Thoracic aorta (tissue), 2 donors: ENCODE measurements at regions not wholly inside any gene's neighbourhood (a gene's known extent, or its start where the extent isn't known, plus 50 kb on each side); places are given as distances from the start of the nearest gene placed in this dataset.

Experiments used
- ATAC-seq: fragments of 150-250 bp; one replicate; pipeline ENCODE4 v1.8.0; 2017; ENCODE audit warnings: low read depth; ENCODE audit not compliant: insufficient number of reproducible peaks, low FRiP score
- DNase-seq: peaks from one replicate; pipeline ENCODE4 v3.0.0-alpha.2; 2020; ENCODE audit warnings: low spot score
- H3K27ac ChIP-seq, 2 donors: fragments of 200-600 bp; sonication (generic); 1 replicate in 1 of 2; 2 replicates in 1 of 2; pipeline ENCODE4 v1.5.1; 2016; ENCODE audit warnings: mild to moderate bottlenecking in 2 of 2, moderate library complexity in 2 of 2
- H3K27me3 ChIP-seq: fragments of 200-600 bp; sonication (generic); replicated peaks from 2 replicates; pipeline ENCODE4 v1.6.0; 2016; ENCODE audit warnings: mild to moderate bottlenecking; ENCODE audit not compliant: insufficient read depth
- H3K36me3 ChIP-seq: fragments of 200-600 bp; sonication (generic); one replicate; pipeline ENCODE4 v1.5.1; 2016
- H3K4me1 ChIP-seq, 2 donors: fragments of 200-600 bp; sonication (generic); 1 replicate in 1 of 2; 2 replicates in 1 of 2; pipeline versions ENCODE4 v1.5.1 to v1.6.0; 2016; ENCODE audit warnings: low read depth in 2 of 2, mild to moderate bottlenecking in 1 of 2; ENCODE audit not compliant: control insufficient read depth in 1 of 2
- H3K4me3 ChIP-seq: fragments of 200-600 bp; sonication (generic); 2 replicates; pipeline ENCODE4 v1.5.1; 2016; ENCODE audit warnings: mild to moderate bottlenecking
- H3K9me3 ChIP-seq: fragments of 200-600 bp; sonication (generic); 2 replicates; pipeline ENCODE4 v1.5.1; 2016
- CTCF ChIP-seq: fragments of 200-600 bp; sonication (generic); IDR thresholded peaks from one replicate; pipeline ENCODE4 v1.5.1; 2019; ENCODE audit warnings: antibody characterized with exemption

GRCh38 chr4:119898211-119898610 is 168.4 kb downstream of the MAD2L1 start:
- no peaks in the 10 kb centered on the region for H3K36me3 ChIP-seq
- no peak overlapping the region for H3K27ac ChIP-seq
- H3K4me3 ChIP-seq = no peak overlapping the region
- no peak for TF ChIP-seq CTCF
- H3K4me1 ChIP-seq = no peaks in the 10 kb centered on the region
- DNase-seq (no peak), ATAC-seq (no peak)
- H3K27me3 ChIP-seq = no peaks in the 10 kb centered on the region
- H3K9me3 ChIP-seq = no peaks in the 10 kb centered on the region

GRCh38 chr4:119897260-119897659 is 169.4 kb downstream of the MAD2L1 start:
- Histone ChIP-seq H3K9me3 (no peaks in the 10 kb centered on the region), H3K4me3 (no peak overlapping the region), H3K4me1 (no peaks in the 10 kb centered on the region), H3K27me3 (no peaks in the 10 kb centered on the region), H3K36me3 (no peaks in the 10 kb centered on the region), H3K27ac (no peak overlapping the region)
- ATAC-seq = no peak
- no peak for DNase-seq
- no peak for TF ChIP-seq CTCF

- Histone ChIP-seq H3K27ac (no peak overlapping the region), H3K4me1 (no peaks in the 10 kb centered on the region), H3K27me3 (no peaks in the 10 kb centered on the region), H3K9me3 (no peaks in the 10 kb centered on the region), H3K4me3 (no peak overlapping the region), H3K36me3 (no peaks in the 10 kb centered on the region)
- TF ChIP-seq CTCF = no peak
- ATAC-seq (no peak), DNase-seq (no peak)
Measured at GRCh38 chr4:119894650-119895208, 171.9 kb downstream of the MAD2L1 start.

- no peak for ATAC-seq
- H3K27ac ChIP-seq = no peak overlapping the region
- H3K9me3 ChIP-seq = no peaks in the 10 kb centered on the region
- no peaks in the 10 kb centered on the region for H3K36me3 ChIP-seq
- H3K4me3 ChIP-seq = no peak overlapping the region
- no peak for TF ChIP-seq CTCF
- H3K4me1 ChIP-seq = peaks cover 15 to 30% of the 10 kb centered on the region in 2 donors
- DNase-seq = no peak
- no peaks in the 10 kb centered on the region for H3K27me3 ChIP-seq
Measured at GRCh38 chr4:119873794-119874325, 192.8 kb downstream of the MAD2L1 start.

- H3K36me3 ChIP-seq = no peaks in the 10 kb centered on the region
- H3K27ac ChIP-seq = no peak overlapping the region
- DNase-seq = no peak
- ATAC-seq = no peak
- H3K27me3 ChIP-seq = no peaks in the 10 kb centered on the region
- H3K9me3 ChIP-seq = no peaks in the 10 kb centered on the region
- TF ChIP-seq CTCF = no peak
- no peak overlapping the region for H3K4me3 ChIP-seq
- peaks cover 15 to 30% of the 10 kb centered on the region in 2 donors for H3K4me1 ChIP-seq
Measured at GRCh38 chr4:119873132-119873531, 193.5 kb downstream of the MAD2L1 start.
